IMR-90 (cell line): ENCODE measurements at regions not wholly inside any gene's neighbourhood (a gene's known extent, or its start where the extent isn't known, plus 50 kb on each side); places are given as distances from the start of the nearest gene placed in this dataset.

Source experiments
- ATAC-seq: fragments of 200-7000 bp; cut with Tn5 transposase; 2 replicates; pipeline ENCODE4 v1.9.1; 2020; ENCODE audit warnings: low read depth, mild to moderate bottlenecking, moderate library complexity
- BruUV-seq: library from RNA; stranded (reverse); fragments of 400-500 nt; replicated peaks from 2 replicates; lab custom pipeline; 2021; lab: Mats Ljungman, UMichigan
- CTCF ChIA-PET: fragments of 300-600 bp; formaldehyde crosslinking; extraction: SDS; loops from one replicate; lab custom pipeline; 2021; ENCODE audit warnings: antibody characterized with exemption; lab: Yijun Ruan, JAX
- POLR2A ChIA-PET: fragments of 300-600 bp; sonication (Branson Sonifier 250); formaldehyde crosslinking; loops from one replicate; lab custom pipeline; 2022; ENCODE audit warnings: antibody characterized with exemption; ENCODE audit not compliant: unreplicated experiment; lab: Charles Lee
- DNase-seq: peaks from one replicate; pipeline ENCODE4 v3.0.0; 2013
- H2AFZ ChIP-seq: replicated peaks from 2 replicates; pipeline ENCODE3; 2013; ENCODE audit warnings: low read length, mild to moderate bottlenecking; ENCODE audit not compliant: poor library complexity
- H2AK5ac ChIP-seq: 2 replicates; pipeline ENCODE4 v1.6.1; 2013; ENCODE audit warnings: low read depth, low read length, inconsistent platforms
- H2AK9ac ChIP-seq: replicated peaks from 2 replicates; pipeline ENCODE3; 2013; ENCODE audit warnings: mild to moderate bottlenecking, low read depth, low read length, moderate library complexity; ENCODE audit not compliant: poor library complexity
- H2BK120ac ChIP-seq: 2 replicates; pipeline ENCODE4 v1.6.1; 2013; ENCODE audit warnings: low read depth, low read length, inconsistent platforms
- H2BK15ac ChIP-seq: 3 replicates; pipeline ENCODE4 v1.6.1; 2013; ENCODE audit warnings: low read depth, low read length, inconsistent platforms
- H2BK20ac ChIP-seq: 2 replicates; pipeline ENCODE4 v1.6.1; 2013; ENCODE audit warnings: low read depth, mild to moderate bottlenecking, inconsistent platforms, low read length, moderate library complexity
- H2BK5ac ChIP-seq: 2 replicates; pipeline ENCODE4 v1.6.1; 2013; ENCODE audit warnings: mild to moderate bottlenecking, low read depth, low read length, inconsistent platforms; ENCODE audit not compliant: poor library complexity, severe bottlenecking
- H3K14ac ChIP-seq: replicated peaks from 2 replicates; pipeline ENCODE4 v1.6.1; 2013; ENCODE audit warnings: low read depth, low read length, inconsistent platforms
- H3K18ac ChIP-seq: 2 replicates; pipeline ENCODE4 v1.6.1; 2013; ENCODE audit warnings: low read depth, low read length, control low read depth
- H3K23ac ChIP-seq: 2 replicates; pipeline ENCODE4 v1.6.1; 2013; ENCODE audit warnings: low read depth, low read length, inconsistent platforms
- H3K27ac ChIP-seq: 2 replicates; pipeline ENCODE4 v1.5.1; 2013; ENCODE audit warnings: mild to moderate bottlenecking, control low read depth, low read length; ENCODE audit not compliant: insufficient read depth
- H3K27me3 ChIP-seq: 2 replicates; pipeline ENCODE4 v1.6.1; 2013; ENCODE audit warnings: low read length; ENCODE audit not compliant: control insufficient read depth, insufficient read depth
- H3K36me3 ChIP-seq: 2 replicates; pipeline ENCODE4 v1.6.1; 2013; ENCODE audit warnings: low read length, mixed read lengths; ENCODE audit not compliant: control insufficient read depth, insufficient read depth
- H3K4ac ChIP-seq: 2 replicates; pipeline ENCODE4 v1.6.1; 2013; ENCODE audit warnings: low read depth, low read length, inconsistent platforms
- H3K4me1 ChIP-seq: 2 replicates; pipeline ENCODE4 v1.6.1; 2013; ENCODE audit warnings: low read length, mixed read lengths; ENCODE audit not compliant: control insufficient read depth, insufficient read depth
- H3K4me2 ChIP-seq: 2 replicates; pipeline ENCODE4 v1.6.1; 2013; ENCODE audit warnings: low read depth, mild to moderate bottlenecking, control low read depth, low read length, moderate library complexity
- H3K4me3 ChIP-seq: 2 replicates; pipeline ENCODE4 v1.5.1; 2013; ENCODE audit warnings: low read depth, mild to moderate bottlenecking, control low read depth, low read length, moderate library complexity; ENCODE audit not compliant: insufficient read depth
- H3K56ac ChIP-seq: 2 replicates; pipeline ENCODE4 v1.6.1; 2013; ENCODE audit warnings: low read length, inconsistent platforms; ENCODE audit not compliant: insufficient read depth; ENCODE audit errors: extremely low read depth
- H3K79me1 ChIP-seq, 2 experiments: 2 replicates each; pipeline ENCODE4 v1.6.1; 2013; ENCODE audit warnings: low read length in 2 of 2, inconsistent platforms in 1 of 2, low read depth in 1 of 2
- H3K9ac ChIP-seq: 2 replicates; pipeline ENCODE4 v1.6.1; 2013; ENCODE audit warnings: low read depth, low read length, control low read depth
- H3K9me1 ChIP-seq: 2 replicates; pipeline ENCODE4 v1.6.1; 2013; ENCODE audit warnings: low read length, inconsistent platforms; ENCODE audit not compliant: insufficient read depth
- H3K9me3 ChIP-seq: 2 replicates; pipeline ENCODE4 v1.6.1; 2013; ENCODE audit warnings: low read length; ENCODE audit not compliant: control insufficient read depth, insufficient read depth
- H4K20me1 ChIP-seq: 2 replicates; pipeline ENCODE4 v1.6.1; 2013; ENCODE audit warnings: low read length, inconsistent platforms; ENCODE audit not compliant: insufficient read depth
- H4K5ac ChIP-seq: 2 replicates; pipeline ENCODE4 v1.6.1; 2013; ENCODE audit warnings: mild to moderate bottlenecking, low read depth, low read length, control low read depth
- H4K8ac ChIP-seq, 2 experiments: 2 replicates each; pipeline ENCODE4 v1.6.1; 2013; ENCODE audit warnings: low read depth in 2 of 2, low read length in 2 of 2, control low read depth in 1 of 2, inconsistent platforms in 1 of 2
- H4K91ac ChIP-seq: 2 replicates; pipeline ENCODE4 v1.6.1; 2013; ENCODE audit warnings: low read depth, low read length, inconsistent platforms; ENCODE audit not compliant: insufficient read depth
- BHLHE40 ChIP-seq: fragments of 150-350 bp; IDR thresholded peaks from 2 replicates; pipeline ENCODE4 v1.6.1; 2016; ENCODE audit warnings: mild to moderate bottlenecking, low read depth, low read length
- CEBPB ChIP-seq: IDR thresholded peaks from 2 replicates; pipeline ENCODE4 v1.6.1; 2012; ENCODE audit warnings: low read depth, low read length, improper control_type of control experiment
- CHD1 ChIP-seq: IDR thresholded peaks from 2 replicates; pipeline ENCODE4 v1.6.1; 2012; ENCODE audit warnings: low read depth, low read length, improper control_type of control experiment
- FOS ChIP-seq: fragments of 150-350 bp; IDR thresholded peaks from 2 replicates; pipeline ENCODE4 v1.6.1; 2016; ENCODE audit warnings: low read depth, low read length
- MAFK ChIP-seq: IDR thresholded peaks from 2 replicates; pipeline ENCODE4 v1.6.1; 2012; ENCODE audit warnings: low read depth, low read length, improper control_type of control experiment
- MAZ ChIP-seq: IDR thresholded peaks from 2 replicates; pipeline ENCODE4 v1.6.1; 2012; ENCODE audit warnings: low read depth, mild to moderate bottlenecking, low read length, improper control_type of control experiment, moderate library complexity, borderline replicate concordance
- MXI1 ChIP-seq: IDR thresholded peaks from 2 replicates; pipeline ENCODE4 v1.6.1; 2012; ENCODE audit warnings: low read depth, mild to moderate bottlenecking, low read length, moderate library complexity, borderline replicate concordance
- NFE2L2 ChIP-seq: fragments of 150-350 bp; IDR thresholded peaks from 2 replicates; pipeline ENCODE4 v1.6.1; 2016; ENCODE audit warnings: low read depth, mild to moderate bottlenecking, low read length
- POLR2A ChIP-seq: IDR thresholded peaks from 2 replicates; pipeline ENCODE4 v1.6.1; 2012; ENCODE audit warnings: mild to moderate bottlenecking, low read depth, low read length
- RAD21 ChIP-seq: IDR thresholded peaks from 2 replicates; pipeline ENCODE4 v1.6.1; 2012; ENCODE audit warnings: low read length, improper control_type of control experiment
- RCOR1 ChIP-seq: IDR thresholded peaks from 2 replicates; pipeline ENCODE4 v1.6.1; 2012; ENCODE audit warnings: mild to moderate bottlenecking, low read length, improper control_type of control experiment; ENCODE audit not compliant: insufficient replicate concordance
- RFX5 ChIP-seq: IDR thresholded peaks from 2 replicates; pipeline ENCODE4 v1.8.0; 2012; ENCODE audit warnings: low read depth, mild to moderate bottlenecking, low read length, moderate library complexity
- SMC3 ChIP-seq: fragments of 150-350 bp; IDR thresholded peaks from 2 replicates; pipeline ENCODE4 v1.6.1; 2016; ENCODE audit warnings: low read depth, mild to moderate bottlenecking, antibody characterized with exemption, low read length, moderate library complexity
- WGBS, 2 experiments: methylation state at CpG; one replicate each; pipeline versions ENCODE4 v1.1.5 to v1.1.7; 2013; ENCODE audit warnings: missing lambda C conversion rate in 2 of 2; ENCODE audit not compliant: insufficient read length in 1 of 2; ENCODE audit errors: extremely low coverage in 2 of 2; 5-methylcytosine and 5-hydroxymethylcytosine counted together
- dilution Hi-C: fragments of 300-500 bp; cut with HindIII; formaldehyde crosslinking; loops from one replicate; pipeline ENCODE4 v1.14.3; 2018; ENCODE audit warnings: low sequenced_read_pairs; ENCODE audit not compliant: unreplicated experiment
- in situ Hi-C: fragments of 300-500 bp; cut with MboI; formaldehyde crosslinking; loops from 3 replicates; pipeline ENCODE4 v1.14.3; 2019; ENCODE audit warnings: low sequenced_read_pairs, inconsistent platforms, mixed read lengths
- intact Hi-C: fragments of 100-400 bp; cut with micrococcal nuclease; formaldehyde crosslinking; loops from 2 replicates; pipeline ENCODE4 v1.10.0; 2022
- TF ChIP-seq, protein P1 (sequence below): conservative IDR thresholded peaks from 2 replicates; pipeline ENCODE4 v1.5.1; 2012; ENCODE audit warnings: mild to moderate bottlenecking, low read depth, low read length, improper control_type of control experiment
- TF ChIP-seq, protein P2 (sequence below): fragments of 150-350 bp; IDR thresholded peaks from 2 replicates; pipeline ENCODE4 v1.6.1; 2017; ENCODE audit warnings: mild to moderate bottlenecking, antibody characterized with exemption, low read length, low read depth
- TF ChIP-seq, protein P3 (sequence below): fragments of 150-350 bp; IDR thresholded peaks from 2 replicates; pipeline ENCODE4 v1.6.1; 2016; ENCODE audit warnings: low read depth, mild to moderate bottlenecking, low read length, moderate library complexity, borderline replicate concordance

DNA sequence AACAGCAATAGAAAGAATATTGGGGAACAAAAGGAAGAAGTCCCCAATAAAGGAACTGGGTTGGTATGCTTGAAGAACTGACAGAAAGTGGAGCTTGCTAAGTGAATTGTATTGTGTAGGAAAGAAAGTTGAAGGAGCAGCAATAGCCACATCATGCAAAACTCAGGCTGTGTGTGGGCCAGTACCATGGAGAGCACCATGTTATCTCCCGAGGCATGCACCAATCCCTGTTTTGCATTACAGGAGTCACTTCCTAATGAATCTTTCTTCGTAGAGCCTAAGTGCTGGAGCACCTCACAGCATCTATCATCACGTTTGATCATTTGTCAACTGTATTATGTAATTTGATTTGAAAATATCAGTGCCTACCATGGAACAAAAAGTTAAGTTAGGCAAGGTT is 137.7 kb upstream of the NMUR2 start:
- BruUV-seq: no TSS peak
- TF ChIP-seq SMC3 (no peak), NFE2L2 (no peak), RCOR1 (no peak), MAFK (no peak), RAD21 (no peak), RFX5 (no peak), CHD1 (no peak), FOS (no peak), MAZ (no peak), MXI1 (no peak), CEBPB (no peak), BHLHE40 (no peak), POLR2A (no peak)
- TF ChIP-seq, protein P1, sequence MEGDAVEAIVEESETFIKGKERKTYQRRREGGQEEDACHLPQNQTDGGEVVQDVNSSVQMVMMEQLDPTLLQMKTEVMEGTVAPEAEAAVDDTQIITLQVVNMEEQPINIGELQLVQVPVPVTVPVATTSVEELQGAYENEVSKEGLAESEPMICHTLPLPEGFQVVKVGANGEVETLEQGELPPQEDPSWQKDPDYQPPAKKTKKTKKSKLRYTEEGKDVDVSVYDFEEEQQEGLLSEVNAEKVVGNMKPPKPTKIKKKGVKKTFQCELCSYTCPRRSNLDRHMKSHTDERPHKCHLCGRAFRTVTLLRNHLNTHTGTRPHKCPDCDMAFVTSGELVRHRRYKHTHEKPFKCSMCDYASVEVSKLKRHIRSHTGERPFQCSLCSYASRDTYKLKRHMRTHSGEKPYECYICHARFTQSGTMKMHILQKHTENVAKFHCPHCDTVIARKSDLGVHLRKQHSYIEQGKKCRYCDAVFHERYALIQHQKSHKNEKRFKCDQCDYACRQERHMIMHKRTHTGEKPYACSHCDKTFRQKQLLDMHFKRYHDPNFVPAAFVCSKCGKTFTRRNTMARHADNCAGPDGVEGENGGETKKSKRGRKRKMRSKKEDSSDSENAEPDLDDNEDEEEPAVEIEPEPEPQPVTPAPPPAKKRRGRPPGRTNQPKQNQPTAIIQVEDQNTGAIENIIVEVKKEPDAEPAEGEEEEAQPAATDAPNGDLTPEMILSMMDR: no peak
- TF ChIP-seq, protein P2, sequence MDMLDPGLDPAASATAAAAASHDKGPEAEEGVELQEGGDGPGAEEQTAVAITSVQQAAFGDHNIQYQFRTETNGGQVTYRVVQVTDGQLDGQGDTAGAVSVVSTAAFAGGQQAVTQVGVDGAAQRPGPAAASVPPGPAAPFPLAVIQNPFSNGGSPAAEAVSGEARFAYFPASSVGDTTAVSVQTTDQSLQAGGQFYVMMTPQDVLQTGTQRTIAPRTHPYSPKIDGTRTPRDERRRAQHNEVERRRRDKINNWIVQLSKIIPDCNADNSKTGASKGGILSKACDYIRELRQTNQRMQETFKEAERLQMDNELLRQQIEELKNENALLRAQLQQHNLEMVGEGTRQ: no peak
- TF ChIP-seq, protein P3, sequence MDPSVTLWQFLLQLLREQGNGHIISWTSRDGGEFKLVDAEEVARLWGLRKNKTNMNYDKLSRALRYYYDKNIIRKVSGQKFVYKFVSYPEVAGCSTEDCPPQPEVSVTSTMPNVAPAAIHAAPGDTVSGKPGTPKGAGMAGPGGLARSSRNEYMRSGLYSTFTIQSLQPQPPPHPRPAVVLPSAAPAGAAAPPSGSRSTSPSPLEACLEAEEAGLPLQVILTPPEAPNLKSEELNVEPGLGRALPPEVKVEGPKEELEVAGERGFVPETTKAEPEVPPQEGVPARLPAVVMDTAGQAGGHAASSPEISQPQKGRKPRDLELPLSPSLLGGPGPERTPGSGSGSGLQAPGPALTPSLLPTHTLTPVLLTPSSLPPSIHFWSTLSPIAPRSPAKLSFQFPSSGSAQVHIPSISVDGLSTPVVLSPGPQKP: no peak
- no peak overlapping the region for H2AK5ac ChIP-seq
- no peak overlapping the region for H4K8ac ChIP-seq
- H3K56ac ChIP-seq: no peak overlapping the region
- H3K9ac ChIP-seq: no peak overlapping the region
- H2BK15ac ChIP-seq: no peak overlapping the region
- H3K9me1 ChIP-seq: no peaks in the 10 kb centered on the region
- no peaks in the 10 kb centered on the region for H4K20me1 ChIP-seq
- H3K9me3 ChIP-seq: 0 out of 2 replicates have a peak, but pooled peaks cover 2% of the 10 kb centered on the region
- intact Hi-C loops (no loop called here), dilution Hi-C loops (no loop called here), in situ Hi-C loops (no loop called here)
- H2AFZ ChIP-seq: no peak overlapping the region
- no peak overlapping the region for H3K27ac ChIP-seq
- no peak overlapping the region for H2BK20ac ChIP-seq
- no peak overlapping the region for H4K91ac ChIP-seq
- no CpG with 5 or more reads among the region's 3 CpGs for WGBS, 2 experiments
- no peak overlapping the region for H2AK9ac ChIP-seq
- H2BK5ac ChIP-seq: no peak overlapping the region
- no peak overlapping the region for H3K4ac ChIP-seq
- CTCF ChIA-PET: no interaction called here
- H3K18ac ChIP-seq: no peak overlapping the region
- H3K27me3 ChIP-seq: no peaks in the 10 kb centered on the region
- ATAC-seq: no peak
- no peak overlapping the region for H3K14ac ChIP-seq
- no peaks in the 10 kb centered on the region for H3K79me1 ChIP-seq
- no peak overlapping the region for H2BK120ac ChIP-seq
- H3K4me1 ChIP-seq: no peaks in the 10 kb centered on the region
- H3K4me3 ChIP-seq: no peak overlapping the region
- no peak overlapping the region for H3K23ac ChIP-seq
- H4K5ac ChIP-seq: no peak overlapping the region
- no peak for DNase-seq
- no peak overlapping the region for H3K4me2 ChIP-seq
- no peaks in the 10 kb centered on the region for H3K36me3 ChIP-seq
- POLR2A ChIA-PET: no interaction called here
